ENCODE measurements at regions not wholly inside any gene's neighbourhood (a gene's known extent, or its start where the extent isn't known, plus 50 kb on each side); places are given as distances from the start of the nearest gene placed in this dataset.

GRCh38 chr11:69985641-69986439 is 92.3 kb upstream of the ANO1 start:
- Mint-ChIP-seq H3K4me1 (no peaks in the 10 kb centered on the region), H3K27me3 (peaks cover 79% of the 10 kb centered on the region)

GRCh38 chr11:69986440-69986787 is 91.7 kb upstream of the ANO1 start:
- H3K9me3 Mint-ChIP-seq, result no peaks in the 10 kb centered on the region
- no peak for ATAC-seq
- H3K27ac Mint-ChIP-seq, result no peak overlapping the region
- no peaks in the 10 kb centered on the region for H3K4me1 Mint-ChIP-seq
- H3K4me3 Mint-ChIP-seq, result no peak overlapping the region
- no peak for DNase-seq
- peaks cover 79% of the 10 kb centered on the region for H3K27me3 Mint-ChIP-seq

More at GRCh38 chr11:69985641-69986439, 92.3 kb upstream of the ANO1 start:
- DNase-seq (no peak), ATAC-seq (no peak)
- Mint-ChIP-seq H3K4me3 (no peak overlapping the region), H3K9me3 (no peaks in the 10 kb centered on the region), H3K27ac (no peak overlapping the region)

GRCh38 chr11:69986830-69987229 is 91.3 kb upstream of the ANO1 start:
- H3K4me3 Mint-ChIP-seq, result no peak overlapping the region

GRCh38 chr11:69992026-69992425 is 86.1 kb upstream of the ANO1 start:
- ATAC-seq, result no peak
- H3K4me1 Mint-ChIP-seq, result no peaks in the 10 kb centered on the region
- peaks cover 38% of the 10 kb centered on the region for H3K27me3 Mint-ChIP-seq
- DNase-seq, result no peak
- H3K9me3 Mint-ChIP-seq, result peaks cover 11 to 12% of the 10 kb centered on the region in 2 donors
- H3K4me3 Mint-ChIP-seq, result no peak overlapping the region
- no peak overlapping the region for H3K27ac Mint-ChIP-seq

More at GRCh38 chr11:69986830-69987229, 91.3 kb upstream of the ANO1 start:
- H3K27ac Mint-ChIP-seq, result no peak overlapping the region
- DNase-seq, result no peak
- H3K9me3 Mint-ChIP-seq, result no peaks in the 10 kb centered on the region
- no peaks in the 10 kb centered on the region for H3K4me1 Mint-ChIP-seq
- no peak for ATAC-seq
- H3K27me3 Mint-ChIP-seq, result peaks cover 79% of the 10 kb centered on the region

GRCh38 chr11:69992943-69993694 is 85.0 kb upstream of the ANO1 start:
- DNase-seq, result no peak
- H3K27ac Mint-ChIP-seq, result no peak overlapping the region
- peaks cover 39% of the 10 kb centered on the region for H3K27me3 Mint-ChIP-seq
- H3K4me3 Mint-ChIP-seq, result no peak overlapping the region
- no peak for ATAC-seq
- no peaks in the 10 kb centered on the region for H3K4me1 Mint-ChIP-seq
- H3K9me3 Mint-ChIP-seq, result peaks cover 11 to 12% of the 10 kb centered on the region in 2 donors

GRCh38 chr11:69994810-69995209 is 83.3 kb upstream of the ANO1 start:
- Mint-ChIP-seq H3K9me3 (peaks cover 11 to 12% of the 10 kb centered on the region in 2 donors), H3K4me1 (no peaks in the 10 kb centered on the region), H3K27ac (no peak overlapping the region), H3K4me3 (no peak overlapping the region), H3K27me3 (peaks cover 35% of the 10 kb centered on the region)
- ATAC-seq, result no peak
- DNase-seq, result no peak

DNA sequence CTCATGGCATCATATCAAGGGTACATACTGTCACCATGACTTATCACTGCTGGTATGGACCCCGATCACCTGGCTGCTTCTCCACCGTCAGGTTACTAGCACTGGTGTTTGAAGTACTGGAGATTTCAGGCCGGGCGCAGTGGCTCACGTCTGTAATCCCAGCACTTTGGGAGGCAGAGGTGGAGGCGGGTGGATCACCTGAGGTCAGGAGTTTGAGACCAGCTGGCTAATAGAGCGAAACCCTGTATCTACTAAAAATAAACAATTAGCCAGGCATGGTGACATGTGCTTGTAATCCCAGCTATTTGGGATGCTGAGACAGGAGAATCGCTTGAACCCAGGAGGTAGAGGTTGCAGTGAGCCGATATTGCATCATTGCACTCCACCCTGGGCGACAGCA is 82.4 kb upstream of the ANO1 start:
- ATAC-seq (no peak), DNase-seq (no peak)
- Mint-ChIP-seq H3K9me3 (peaks cover 11 to 12% of the 10 kb centered on the region in 2 donors), H3K4me1 (no peaks in the 10 kb centered on the region), H3K27ac (no peak overlapping the region), H3K27me3 (peaks cover 44% of the 10 kb centered on the region), H3K4me3 (no peak overlapping the region)

DNA sequence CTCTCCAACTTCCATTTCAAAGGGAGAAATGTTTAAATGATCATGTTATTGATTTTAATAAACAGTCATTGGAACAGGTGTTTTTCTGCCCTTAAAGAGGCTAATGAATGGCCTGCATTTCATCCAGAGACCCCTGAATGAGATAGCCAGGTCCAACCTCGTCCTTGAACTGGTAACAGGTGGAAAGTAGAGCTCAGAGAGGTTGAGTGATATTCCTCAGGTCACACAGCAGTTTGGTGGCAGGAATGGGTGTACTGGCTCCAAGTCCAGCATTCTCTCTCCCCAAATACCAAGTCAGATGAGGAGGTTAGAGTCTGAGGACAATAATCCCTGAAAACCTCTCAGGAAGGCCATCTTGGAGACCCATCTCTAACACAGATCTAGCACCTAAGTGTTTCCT is 81.7 kb upstream of the ANO1 start:
- Mint-ChIP-seq H3K4me1 (no peaks in the 10 kb centered on the region), H3K27me3 (peaks cover 48% of the 10 kb centered on the region)

GRCh38 chr11:69997352-69997751 is 80.8 kb upstream of the ANO1 start:
- Mint-ChIP-seq H3K4me1 (no peaks in the 10 kb centered on the region), H3K27me3 (peaks cover 48% of the 10 kb centered on the region), H3K27ac (no peak overlapping the region), H3K4me3 (no peak overlapping the region), H3K9me3 (peaks cover 11 to 12% of the 10 kb centered on the region in 2 donors)
- ATAC-seq (no peak), DNase-seq (no peak)

More for the DNA sequence above, 81.7 kb upstream of the ANO1 start:
- H3K27ac Mint-ChIP-seq, result no peak overlapping the region
- H3K4me3 Mint-ChIP-seq, result no peak overlapping the region
- no peak for DNase-seq
- H3K9me3 Mint-ChIP-seq, result peaks cover 11 to 12% of the 10 kb centered on the region in 2 donors
- ATAC-seq, result no peak

- no peak for ATAC-seq
- H3K9me3 Mint-ChIP-seq, result no peaks in the 10 kb centered on the region
- peaks cover 52% of the 10 kb centered on the region for H3K27me3 Mint-ChIP-seq
- no peak overlapping the region for H3K4me3 Mint-ChIP-seq
- no peak overlapping the region for H3K27ac Mint-ChIP-seq
- DNase-seq, result no peak
- H3K4me1 Mint-ChIP-seq, result no peaks in the 10 kb centered on the region
Observed at GRCh38 chr11:69999721-70000120, 78.4 kb upstream of the ANO1 start.

GRCh38 chr11:70000228-70000627 is 77.9 kb upstream of the ANO1 start:
- H3K4me3 Mint-ChIP-seq, result no peak overlapping the region
- peaks cover 52% of the 10 kb centered on the region for H3K27me3 Mint-ChIP-seq
- H3K27ac Mint-ChIP-seq, result no peak overlapping the region
- DNase-seq (no peak), ATAC-seq (no peak)
- H3K9me3 Mint-ChIP-seq, result no peaks in the 10 kb centered on the region
- H3K4me1 Mint-ChIP-seq, result no peaks in the 10 kb centered on the region

DNA sequence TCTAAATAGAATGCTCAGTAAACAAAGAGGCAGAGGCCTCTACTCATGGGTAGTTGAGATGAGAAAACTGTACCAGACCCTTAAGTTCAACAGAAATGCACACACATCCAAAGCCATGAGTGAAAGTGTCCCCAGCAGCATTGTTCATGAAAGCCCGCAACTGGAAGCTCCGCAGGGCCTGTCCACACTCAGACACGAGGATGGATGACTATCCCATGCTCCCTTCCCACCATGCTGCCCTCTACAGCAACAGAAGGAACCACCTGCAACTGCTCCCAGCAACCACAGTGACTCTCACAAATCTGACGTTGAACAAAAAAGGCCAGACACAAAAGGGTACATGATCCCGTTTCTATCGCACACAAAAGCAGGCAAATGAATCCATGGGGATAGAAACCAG is 76.9 kb upstream of the ANO1 start:
- Mint-ChIP-seq H3K27me3 (peaks cover 57% of the 10 kb centered on the region), H3K9me3 (no peaks in the 10 kb centered on the region), H3K4me3 (no peak overlapping the region), H3K27ac (no peak overlapping the region), H3K4me1 (no peaks in the 10 kb centered on the region)
- ATAC-seq, result no peak
- no peak for DNase-seq

- Mint-ChIP-seq H3K9me3 (no peaks in the 10 kb centered on the region), H3K27me3 (peaks cover 58% of the 10 kb centered on the region), H3K27ac (no peak overlapping the region), H3K4me1 (no peaks in the 10 kb centered on the region), H3K4me3 (no peak overlapping the region)
- peak; percentile 95 for ATAC-seq
- peak in 1 of 2 donors; percentile 34 for DNase-seq
Observed at GRCh38 chr11:70002433-70002832, 75.7 kb upstream of the ANO1 start.

- Mint-ChIP-seq H3K4me1 (no peaks in the 10 kb centered on the region), H3K4me3 (no peak overlapping the region), H3K9me3 (no peaks in the 10 kb centered on the region), H3K27ac (no peak overlapping the region), H3K27me3 (peaks cover 34% of the 10 kb centered on the region)
- ATAC-seq (no peak), DNase-seq (no peak)
Observed at GRCh38 chr11:70005107-70005818, 72.9 kb upstream of the ANO1 start.

DNA sequence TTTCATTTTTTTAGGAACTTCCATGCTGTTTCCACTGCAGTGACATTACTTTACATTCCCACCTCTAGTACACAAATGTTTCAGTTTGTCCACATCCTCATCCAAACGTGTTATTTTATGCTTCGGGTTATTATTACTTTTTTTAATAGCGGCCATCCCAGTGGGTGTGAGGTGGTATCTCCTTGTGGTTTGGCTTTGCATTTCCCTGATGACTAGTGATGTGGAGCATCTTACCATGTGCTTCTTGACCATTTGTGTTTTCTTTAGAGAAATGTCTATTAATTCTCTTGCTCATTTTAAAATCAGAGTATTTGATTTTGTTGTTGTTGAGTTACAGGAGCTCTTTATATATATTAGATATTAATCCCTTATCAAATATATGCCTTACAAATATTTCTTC is 70.3 kb upstream of the ANO1 start:
- no peaks in the 10 kb centered on the region for H3K4me1 Mint-ChIP-seq
- DNase-seq, result no peak
- no peak overlapping the region for H3K27ac Mint-ChIP-seq
- H3K4me3 Mint-ChIP-seq, result no peak overlapping the region
- no peaks in the 10 kb centered on the region for H3K9me3 Mint-ChIP-seq
- ATAC-seq, result no peak
- peaks cover 26% of the 10 kb centered on the region for H3K27me3 Mint-ChIP-seq

DNA sequence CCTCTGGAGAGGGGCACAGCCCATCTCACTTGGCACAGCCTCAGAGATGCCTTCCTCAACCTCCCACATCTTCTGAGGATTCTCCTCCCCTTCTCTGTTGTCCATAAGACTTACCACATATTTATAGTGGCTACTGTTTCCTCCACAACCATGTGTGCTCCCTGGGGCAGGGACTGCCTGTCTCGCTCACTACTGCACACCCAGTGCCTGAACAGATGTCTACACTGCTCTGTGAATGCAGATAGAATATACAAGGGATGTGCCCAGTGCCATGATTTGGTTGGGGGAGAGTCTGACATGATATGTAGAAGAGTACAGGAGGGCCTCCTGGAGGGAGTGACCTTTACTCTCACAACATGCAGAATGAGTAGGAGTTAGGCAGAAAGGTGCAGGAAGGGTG is 67.3 kb upstream of the ANO1 start:
- Mint-ChIP-seq H3K4me3 (no peak overlapping the region), H3K27me3 (peaks cover 10% of the 10 kb centered on the region), H3K27ac (no peak overlapping the region), H3K9me3 (no peaks in the 10 kb centered on the region), H3K4me1 (no peaks in the 10 kb centered on the region)
- ATAC-seq, result no peak
- DNase-seq, result no peak
